ENCODE measurements at regions not wholly inside any gene's neighbourhood (a gene's known extent, or its start where the extent isn't known, plus 50 kb on each side); places are given as distances from the start of the nearest gene placed in this dataset.

DNA sequence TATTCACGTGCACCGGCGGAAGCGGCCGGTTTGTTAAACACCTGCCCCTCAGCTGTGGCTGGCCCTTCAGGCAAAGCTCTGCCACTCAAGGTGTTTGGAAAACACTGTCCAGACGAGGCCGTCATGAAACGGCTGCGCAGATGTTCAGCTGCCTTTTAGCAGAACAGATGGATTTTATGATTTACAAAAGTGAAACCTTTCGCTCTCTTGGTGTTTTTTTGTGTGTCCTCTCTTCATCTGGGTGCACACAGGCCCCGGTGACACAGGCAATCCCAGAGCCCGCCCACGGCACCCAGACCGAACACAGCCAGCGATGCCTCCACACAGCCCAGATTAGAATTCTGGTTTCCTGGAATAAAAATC, 397.0 kb downstream of the SMOC2 start:
- no peak for TF ChIP-seq TEAD4 (IDR thresholded peaks at IDR 0.05; ENCODE audit: borderline replicate concordance, insufficient read depth)
- TF ChIP-seq RCOR1 (IDR thresholded peaks at IDR 0.05; ENCODE audit: low read length) = peak; percentile 50; the same call in 1 of the 2 replicates
- peak; percentile 50 for TF ChIP-seq CHD2 (IDR thresholded peaks at IDR 0.05; ENCODE audit: low read length, partially characterized antibody)
- peak; percentile 49; the same call in 1 of the 2 replicates for TF ChIP-seq MXI1 (IDR thresholded peaks at IDR 0.05; ENCODE audit: low read depth, low read length)
- peak; percentile 69 for TF ChIP-seq GATA2 (CRISPR knock-in tag; IDR thresholded peaks at IDR 0.05)
- no peak for TF ChIP-seq FOSL2 (IDR thresholded peaks at IDR 0.05; ENCODE audit: borderline replicate concordance, low read depth)
- peak; percentile 58; the same call in 1 of the 2 replicates for TF ChIP-seq FOXJ3 (CRISPR knock-in tag; IDR thresholded peaks at IDR 0.05)
- TF ChIP-seq EP300 (IDR thresholded peaks at IDR 0.05; ENCODE audit: borderline replicate concordance in 1 of 2, low read depth in 1 of 2, low read length in 1 of 2) = peak in 1 of 2 experiments; percentile 66; a peak in 1 of 4 replicates

DNA sequence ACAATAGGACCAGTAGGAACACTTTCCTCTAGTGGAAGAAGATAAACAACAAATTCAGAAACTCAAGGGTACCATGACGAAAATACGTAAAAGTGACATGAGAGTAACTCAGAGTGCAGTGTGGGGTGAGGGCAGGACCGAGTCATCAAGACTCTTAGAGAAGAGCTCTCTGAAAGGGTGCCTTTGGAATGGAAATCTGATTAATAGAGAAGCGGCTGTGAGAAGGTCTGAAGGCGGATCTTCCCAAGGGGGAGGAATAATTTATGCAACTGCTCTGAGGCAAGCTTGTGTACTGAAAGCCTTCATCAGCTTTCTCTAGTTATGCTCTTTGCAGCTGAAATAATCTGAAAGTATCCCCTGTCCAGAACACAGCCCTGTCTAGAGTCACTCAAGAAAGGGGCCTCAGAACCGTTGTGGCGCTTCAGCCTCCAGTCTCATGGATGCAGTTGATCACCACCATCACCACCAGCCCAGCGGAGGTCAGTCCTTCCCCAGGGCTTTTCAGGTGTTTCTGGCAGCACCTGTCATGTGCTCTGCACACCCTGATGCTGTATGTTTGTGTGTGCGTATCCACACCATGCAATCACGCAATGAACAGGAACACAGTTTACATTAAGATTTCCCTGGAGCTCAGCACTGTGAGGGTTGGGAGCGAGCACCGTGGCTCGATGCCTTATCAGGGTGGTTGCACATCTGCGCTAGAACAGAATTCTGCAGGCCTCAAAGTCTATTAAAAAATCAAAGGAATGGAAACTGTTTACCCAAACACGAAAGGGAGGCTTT, 396.5 kb downstream of the SMOC2 start:
- POLR2A ChIA-PET = no interaction called here
- Histone ChIP-seq H3K79me2 (ENCODE audit: insufficient read depth) (no peaks in the 10 kb centered on the region), H3K4me1 (ENCODE audit: control insufficient read depth in 1 of 2, insufficient read depth in 2 of 2, low read depth in 1 of 2, low read length in 1 of 2) (peaks cover 0 to 26% of the 10 kb centered on the region in 2 experiments; a peak in 2 of 4 replicates), H3F3A (replicated peaks; ENCODE audit: insufficient read depth) (no peaks in the 10 kb centered on the region), H3K9ac (no peak overlapping the region), H3K9me2 (no peaks in the 10 kb centered on the region), H3K4me2 (no peak overlapping the region), H3K27me3 (ENCODE audit: insufficient read depth) (no peaks in the 10 kb centered on the region), H2AFZ (ENCODE audit: low read depth) (no peak overlapping the region), H3K36me3 (replicated peaks in 1 of 2; ENCODE audit: control insufficient read depth in 1 of 2, insufficient read depth in 2 of 2, low read length in 1 of 2) (no peaks in the 10 kb centered on the region), H3K27ac (ENCODE audit: low read depth in 2 of 2, low read length in 1 of 2) (peak overlapping the region in 1 of 2 experiments; percentile 84; a peak in 2 of 4 replicates), H3K4me3 (ENCODE audit: low read depth in 2 of 2, low read length in 1 of 2) (no peak overlapping the region; a peak in 1 of 4 replicates), H4K20me1 (ENCODE audit: insufficient read depth) (no peaks in the 10 kb centered on the region), H3K9me3 (no peaks in the 10 kb centered on the region)
- WGBS (ENCODE audit: low lambda C conversion rate) = 39% methylated on average over 14 of the region's 15 CpGs
- CTCF ChIA-PET = interaction anchor here (0.7 to 1.8 kb wide), 7 partner anchors 10 to 83 kb away, joined by 3 to 4 read pairs (median 3); no protein-coding TSS in a partner anchor
- DNase-seq = no peak
- TF ChIP-seq SIN3A (IDR thresholded peaks at IDR 0.05; ENCODE audit: borderline replicate concordance, low read depth, low read length) (no peak), CHD2 (IDR thresholded peaks at IDR 0.05; ENCODE audit: low read length, partially characterized antibody) (no peak), FOSL2 (IDR thresholded peaks at IDR 0.05; ENCODE audit: borderline replicate concordance, low read depth) (no peak), SMC3 (IDR thresholded peaks at IDR 0.05; ENCODE audit: low read depth, low read length) (no peak)
- TF ChIP-seq, protein P1, sequence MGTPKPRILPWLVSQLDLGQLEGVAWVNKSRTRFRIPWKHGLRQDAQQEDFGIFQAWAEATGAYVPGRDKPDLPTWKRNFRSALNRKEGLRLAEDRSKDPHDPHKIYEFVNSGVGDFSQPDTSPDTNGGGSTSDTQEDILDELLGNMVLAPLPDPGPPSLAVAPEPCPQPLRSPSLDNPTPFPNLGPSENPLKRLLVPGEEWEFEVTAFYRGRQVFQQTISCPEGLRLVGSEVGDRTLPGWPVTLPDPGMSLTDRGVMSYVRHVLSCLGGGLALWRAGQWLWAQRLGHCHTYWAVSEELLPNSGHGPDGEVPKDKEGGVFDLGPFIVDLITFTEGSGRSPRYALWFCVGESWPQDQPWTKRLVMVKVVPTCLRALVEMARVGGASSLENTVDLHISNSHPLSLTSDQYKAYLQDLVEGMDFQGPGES (IDR thresholded peaks at IDR 0.05; ENCODE audit: low read depth, low read length) = no peak

More for the DNA sequence above, 397.0 kb downstream of the SMOC2 start:
- Histone ChIP-seq H3K36me3 (replicated peaks in 1 of 2; ENCODE audit: control insufficient read depth in 1 of 2, insufficient read depth in 2 of 2, low read length in 1 of 2) (no peaks in the 10 kb centered on the region), H3K27me3 (ENCODE audit: insufficient read depth) (no peaks in the 10 kb centered on the region), H3K79me2 (ENCODE audit: insufficient read depth) (no peaks in the 10 kb centered on the region), H3K4me3 (ENCODE audit: low read depth in 2 of 2, low read length in 1 of 2) (no peak overlapping the region; a peak in 1 of 4 replicates), H3K27ac (ENCODE audit: low read depth in 2 of 2, low read length in 1 of 2) (peak overlapping the region in 1 of 2 experiments; percentile 84; a peak in 2 of 4 replicates), H3K9me2 (no peaks in the 10 kb centered on the region), H2AFZ (ENCODE audit: low read depth) (no peak overlapping the region), H3K4me2 (no peak overlapping the region), H4K20me1 (ENCODE audit: insufficient read depth) (no peaks in the 10 kb centered on the region), H3K9me3 (no peaks in the 10 kb centered on the region), H3K4me1 (ENCODE audit: control insufficient read depth in 1 of 2, insufficient read depth in 2 of 2, low read depth in 1 of 2, low read length in 1 of 2) (peaks cover 0 to 26% of the 10 kb centered on the region in 2 experiments; a peak in 2 of 4 replicates), H3K9ac (no peak overlapping the region), H3F3A (replicated peaks; ENCODE audit: insufficient read depth) (no peaks in the 10 kb centered on the region)
- ChIA-PET POLR2A (no interaction called here), CTCF (interaction anchor here (0.7 to 1.8 kb wide), 7 partner anchors 11 to 83 kb away, joined by 3 to 4 read pairs (median 3); no protein-coding TSS in a partner anchor)
- 20% methylated on average over 15 of the region's 15 CpGs for WGBS (ENCODE audit: low lambda C conversion rate)
- DNase-seq = peak; percentile 78
